ENCODE measurements at regions not wholly inside any gene's neighbourhood (a gene's known extent, or its start where the extent isn't known, plus 50 kb on each side); places are given as distances from the start of the nearest gene placed in this dataset.

GRCh38 chr7:137073571-137074325 is 205.3 kb downstream of the CHRM2 start:
- no peak for TF ChIP-seq POLR2A (IDR thresholded peaks at IDR 0.05)
- TF ChIP-seq CTCF (IDR thresholded peaks at IDR 0.05 in 4 of 5, conservative IDR thresholded peaks at IDR 0.05 in 1 of 5) = no peak
